Cardiac muscle cell (in vitro differentiated cells and primary cell): ENCODE measurements at regions not wholly inside any gene's neighbourhood (a gene's known extent, or its start where the extent isn't known, plus 50 kb on each side); places are given as distances from the start of the nearest gene placed in this dataset.

Experiments
- DNase-seq, 2 donors: peaks; one replicate each; pipeline versions ENCODE4 v3.0.0 to v3.0.0-alpha.2; 2010 to 2017; ENCODE audit warnings: low read depth in 1 of 2, low spot score in 1 of 2
- H3K27ac ChIP-seq: fragments of 200-600 bp; sonication (generic); 2 replicates; pipeline ENCODE4 v1.5.1; 2016
- H3K27me3 ChIP-seq: fragments of 200-600 bp; sonication (generic); 2 replicates; pipeline ENCODE4 v1.6.0; 2016; ENCODE audit warnings: control low read depth
- H3K36me3 ChIP-seq: fragments of 200-600 bp; sonication (generic); 2 replicates; pipeline ENCODE4 v1.5.1; 2016; ENCODE audit warnings: control low read depth
- H3K4me1 ChIP-seq: fragments of 200-600 bp; sonication (generic); 2 replicates; pipeline ENCODE4 v1.8.1; 2017; ENCODE audit warnings: low read depth, mild to moderate bottlenecking, mixed run types
- H3K4me3 ChIP-seq: fragments of 200-600 bp; sonication (generic); 2 replicates; pipeline ENCODE4 v1.5.1; 2016; ENCODE audit warnings: mild to moderate bottlenecking
- H3K9me3 ChIP-seq: fragments of 200-600 bp; sonication (generic); 2 replicates; pipeline ENCODE4 v1.5.1; 2017; ENCODE audit warnings: low read depth, mild to moderate bottlenecking, control low read depth
- TF ChIP-seq, protein P1 (sequence below): IDR thresholded peaks from 2 replicates; pipeline ENCODE4 v1.5.1; 2012; ENCODE audit warnings: low read depth, mild to moderate bottlenecking, low read length

- no peak overlapping the region for H3K4me3 ChIP-seq
- DNase-seq, result no peak
- TF ChIP-seq, protein P1, sequence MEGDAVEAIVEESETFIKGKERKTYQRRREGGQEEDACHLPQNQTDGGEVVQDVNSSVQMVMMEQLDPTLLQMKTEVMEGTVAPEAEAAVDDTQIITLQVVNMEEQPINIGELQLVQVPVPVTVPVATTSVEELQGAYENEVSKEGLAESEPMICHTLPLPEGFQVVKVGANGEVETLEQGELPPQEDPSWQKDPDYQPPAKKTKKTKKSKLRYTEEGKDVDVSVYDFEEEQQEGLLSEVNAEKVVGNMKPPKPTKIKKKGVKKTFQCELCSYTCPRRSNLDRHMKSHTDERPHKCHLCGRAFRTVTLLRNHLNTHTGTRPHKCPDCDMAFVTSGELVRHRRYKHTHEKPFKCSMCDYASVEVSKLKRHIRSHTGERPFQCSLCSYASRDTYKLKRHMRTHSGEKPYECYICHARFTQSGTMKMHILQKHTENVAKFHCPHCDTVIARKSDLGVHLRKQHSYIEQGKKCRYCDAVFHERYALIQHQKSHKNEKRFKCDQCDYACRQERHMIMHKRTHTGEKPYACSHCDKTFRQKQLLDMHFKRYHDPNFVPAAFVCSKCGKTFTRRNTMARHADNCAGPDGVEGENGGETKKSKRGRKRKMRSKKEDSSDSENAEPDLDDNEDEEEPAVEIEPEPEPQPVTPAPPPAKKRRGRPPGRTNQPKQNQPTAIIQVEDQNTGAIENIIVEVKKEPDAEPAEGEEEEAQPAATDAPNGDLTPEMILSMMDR, result no peak
- no peaks in the 10 kb centered on the region for H3K27me3 ChIP-seq
- no peaks in the 10 kb centered on the region for H3K9me3 ChIP-seq
- H3K4me1 ChIP-seq, result no peaks in the 10 kb centered on the region
- no peak overlapping the region for H3K27ac ChIP-seq
- no peaks in the 10 kb centered on the region for H3K36me3 ChIP-seq
Measured at GRCh38 chr3:186454881-186455703, 89.1 kb downstream of the CRYGS start.

- Histone ChIP-seq H3K9me3 (no peaks in the 10 kb centered on the region), H3K27me3 (no peaks in the 10 kb centered on the region), H3K36me3 (no peaks in the 10 kb centered on the region), H3K27ac (no peak overlapping the region), H3K4me3 (no peak overlapping the region), H3K4me1 (no peaks in the 10 kb centered on the region)
- TF ChIP-seq, protein P1, result no peak
- DNase-seq, result no peak
Measured at GRCh38 chr3:186453531-186453930, 90.6 kb downstream of the CRYGS start.

DNA sequence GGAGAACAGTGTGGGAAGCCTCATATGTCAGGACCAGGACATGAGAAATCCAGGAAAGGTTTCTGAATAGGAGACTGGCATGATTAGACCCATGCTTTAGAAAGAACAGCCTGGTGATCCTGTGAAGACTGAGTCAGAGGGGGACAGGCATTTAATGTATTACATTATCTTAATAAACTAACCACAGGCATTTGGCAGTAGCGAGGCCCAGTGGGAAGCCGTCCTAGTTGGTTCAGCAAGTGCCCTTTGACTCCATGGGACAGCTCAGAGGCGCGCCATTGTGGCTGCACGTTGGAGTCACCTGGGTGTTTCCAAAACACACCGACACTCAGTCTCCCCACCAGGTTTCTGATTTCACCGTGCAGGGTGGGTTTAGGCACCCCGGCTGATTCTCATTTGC is 90.5 kb upstream of the DGKG start:
- TF ChIP-seq, protein P1, result no peak

GRCh38 chr3:186451371-186451770 is 89.3 kb upstream of the DGKG start:
- TF ChIP-seq, protein P1, result no peak
- Histone ChIP-seq H3K4me1 (no peaks in the 10 kb centered on the region), H3K36me3 (no peaks in the 10 kb centered on the region), H3K4me3 (no peak overlapping the region), H3K27ac (no peak overlapping the region), H3K9me3 (no peaks in the 10 kb centered on the region), H3K27me3 (no peaks in the 10 kb centered on the region)
- DNase-seq, result no peak

More for the DNA sequence above, 90.5 kb upstream of the DGKG start:
- H3K27ac ChIP-seq, result no peak overlapping the region
- H3K36me3 ChIP-seq, result no peaks in the 10 kb centered on the region
- H3K9me3 ChIP-seq, result no peaks in the 10 kb centered on the region
- no peak overlapping the region for H3K4me3 ChIP-seq
- H3K4me1 ChIP-seq, result no peaks in the 10 kb centered on the region
- no peaks in the 10 kb centered on the region for H3K27me3 ChIP-seq
- peak in 1 of 2 donors; percentile 88 for DNase-seq

DNA sequence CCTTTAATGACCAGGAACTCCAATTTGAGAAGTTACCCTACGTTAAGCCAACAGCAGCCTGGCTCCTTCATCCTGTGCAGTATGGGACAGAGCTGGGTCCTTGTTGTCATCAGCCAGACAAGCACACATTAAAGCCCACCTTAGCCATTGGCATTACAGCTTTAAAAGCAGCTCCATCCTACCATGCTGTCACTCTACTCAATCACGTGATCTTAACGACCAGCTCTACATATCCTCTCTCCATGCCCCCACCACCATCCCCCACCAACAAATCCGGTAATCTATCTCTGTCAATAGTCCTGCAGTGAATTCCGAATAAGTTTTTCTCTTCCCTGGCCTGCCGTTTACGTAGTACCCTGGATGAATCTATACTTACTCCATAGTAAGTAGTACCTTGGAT is 82.9 kb upstream of the DGKG start:
- H3K27me3 ChIP-seq, result no peaks in the 10 kb centered on the region
- TF ChIP-seq, protein P1, result no peak
- H3K4me1 ChIP-seq, result no peaks in the 10 kb centered on the region
- H3K9me3 ChIP-seq, result no peaks in the 10 kb centered on the region
- no peak overlapping the region for H3K27ac ChIP-seq
- no peak for DNase-seq
- no peak overlapping the region for H3K4me3 ChIP-seq
- no peaks in the 10 kb centered on the region for H3K36me3 ChIP-seq
